ENCODE measurements at regions not wholly inside any gene's neighbourhood (a gene's known extent, or its start where the extent isn't known, plus 50 kb on each side); places are given as distances from the start of the nearest gene placed in this dataset.

DNA sequence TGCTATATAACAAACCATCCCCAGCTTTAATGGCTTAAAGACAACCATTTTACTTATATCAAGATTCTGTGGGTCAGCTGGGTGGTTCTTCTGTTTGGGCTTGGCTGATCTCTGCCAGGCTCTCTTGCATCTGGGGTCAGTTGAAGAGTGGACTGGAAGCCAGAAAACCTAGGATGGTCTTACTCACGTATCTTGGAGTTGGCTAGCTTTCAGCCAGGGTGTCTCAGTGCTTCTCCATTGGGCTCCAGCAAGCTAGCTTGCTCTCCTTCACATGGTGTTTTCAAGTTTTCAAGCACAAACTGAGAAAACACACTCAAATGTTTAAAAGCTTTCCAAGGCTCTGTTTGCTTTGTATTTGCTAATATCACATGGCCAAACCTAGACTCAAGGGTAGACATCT lies 146.8 kb downstream of the PIK3R1 start:
- no peak for DNase-seq
- in situ Hi-C loops (cut with HindIII; ENCODE audit: low pct_ligation_motif_present, low sequenced_read_pairs) = no loop called here
- TF ChIP-seq, protein P1, sequence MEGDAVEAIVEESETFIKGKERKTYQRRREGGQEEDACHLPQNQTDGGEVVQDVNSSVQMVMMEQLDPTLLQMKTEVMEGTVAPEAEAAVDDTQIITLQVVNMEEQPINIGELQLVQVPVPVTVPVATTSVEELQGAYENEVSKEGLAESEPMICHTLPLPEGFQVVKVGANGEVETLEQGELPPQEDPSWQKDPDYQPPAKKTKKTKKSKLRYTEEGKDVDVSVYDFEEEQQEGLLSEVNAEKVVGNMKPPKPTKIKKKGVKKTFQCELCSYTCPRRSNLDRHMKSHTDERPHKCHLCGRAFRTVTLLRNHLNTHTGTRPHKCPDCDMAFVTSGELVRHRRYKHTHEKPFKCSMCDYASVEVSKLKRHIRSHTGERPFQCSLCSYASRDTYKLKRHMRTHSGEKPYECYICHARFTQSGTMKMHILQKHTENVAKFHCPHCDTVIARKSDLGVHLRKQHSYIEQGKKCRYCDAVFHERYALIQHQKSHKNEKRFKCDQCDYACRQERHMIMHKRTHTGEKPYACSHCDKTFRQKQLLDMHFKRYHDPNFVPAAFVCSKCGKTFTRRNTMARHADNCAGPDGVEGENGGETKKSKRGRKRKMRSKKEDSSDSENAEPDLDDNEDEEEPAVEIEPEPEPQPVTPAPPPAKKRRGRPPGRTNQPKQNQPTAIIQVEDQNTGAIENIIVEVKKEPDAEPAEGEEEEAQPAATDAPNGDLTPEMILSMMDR (IDR thresholded peaks at IDR 0.05; ENCODE audit: low read depth, low read length, missing control alignments) = no peak
- Histone ChIP-seq H3K4me3 (ENCODE audit: low read depth, low read length) (no peak overlapping the region), H3K27ac (no peak overlapping the region), H3K27me3 (replicated peaks) (no peaks in the 10 kb centered on the region), H3K36me3 (replicated peaks) (no peaks in the 10 kb centered on the region)

DNA sequence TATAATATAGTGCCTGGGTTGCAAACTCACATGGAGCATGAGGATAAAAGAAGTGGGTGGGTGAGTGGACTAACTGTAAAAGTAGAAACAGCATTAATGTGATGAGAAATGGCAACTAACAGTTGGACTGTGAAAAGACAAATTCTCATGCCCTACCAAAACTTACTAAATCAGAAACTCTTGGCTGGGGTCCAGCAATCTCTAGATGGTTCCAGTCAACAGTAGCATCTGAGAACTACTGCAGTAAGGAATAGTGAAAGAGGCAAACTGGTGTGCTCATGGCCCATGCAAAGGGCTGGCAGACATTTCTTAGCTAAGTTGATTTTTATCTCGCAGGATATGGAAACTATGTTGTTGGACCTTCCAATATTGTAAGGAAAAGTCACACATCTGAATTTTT lies 150.3 kb downstream of the PIK3R1 start:
- Histone ChIP-seq H3K27me3 (replicated peaks) (no peaks in the 10 kb centered on the region), H3K27ac (no peak overlapping the region), H3K4me3 (ENCODE audit: low read depth, low read length) (no peak overlapping the region), H3K36me3 (replicated peaks) (no peaks in the 10 kb centered on the region)
- TF ChIP-seq, protein P1 (IDR thresholded peaks at IDR 0.05; ENCODE audit: low read depth, low read length, missing control alignments) = no peak
- no peak for DNase-seq
- in situ Hi-C loops (cut with HindIII; ENCODE audit: low pct_ligation_motif_present, low sequenced_read_pairs) = no loop called here

DNA sequence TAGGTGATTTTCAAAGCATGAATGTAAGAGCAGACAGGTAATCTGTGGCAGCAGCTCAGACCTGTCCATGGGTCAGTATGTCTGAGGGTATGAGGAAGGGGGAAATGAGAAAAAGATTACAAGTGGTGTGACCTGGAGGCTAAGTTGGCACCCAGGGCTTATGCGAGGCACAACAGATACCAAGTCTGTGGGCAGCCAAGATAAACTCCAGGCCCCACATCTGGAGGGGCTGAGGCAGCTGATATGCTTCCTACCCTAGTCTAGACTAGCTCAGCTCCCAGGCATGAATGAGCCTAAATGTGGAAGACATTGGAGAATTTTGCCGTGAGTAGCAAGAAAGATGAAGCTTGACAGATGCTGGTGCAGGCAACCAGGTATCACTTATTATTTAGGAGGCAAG lies 151.7 kb downstream of the PIK3R1 start:
- no peaks in the 10 kb centered on the region for H3K27me3 ChIP-seq (replicated peaks)
- no peak overlapping the region for H3K27ac ChIP-seq
- in situ Hi-C loops (cut with HindIII; ENCODE audit: low pct_ligation_motif_present, low sequenced_read_pairs) = no loop called here
- TF ChIP-seq, protein P1 (IDR thresholded peaks at IDR 0.05; ENCODE audit: low read depth, low read length, missing control alignments) = no peak
- DNase-seq = no peak
- H3K4me3 ChIP-seq (ENCODE audit: low read depth, low read length) = no peak overlapping the region
- no peaks in the 10 kb centered on the region for H3K36me3 ChIP-seq (replicated peaks)

DNA sequence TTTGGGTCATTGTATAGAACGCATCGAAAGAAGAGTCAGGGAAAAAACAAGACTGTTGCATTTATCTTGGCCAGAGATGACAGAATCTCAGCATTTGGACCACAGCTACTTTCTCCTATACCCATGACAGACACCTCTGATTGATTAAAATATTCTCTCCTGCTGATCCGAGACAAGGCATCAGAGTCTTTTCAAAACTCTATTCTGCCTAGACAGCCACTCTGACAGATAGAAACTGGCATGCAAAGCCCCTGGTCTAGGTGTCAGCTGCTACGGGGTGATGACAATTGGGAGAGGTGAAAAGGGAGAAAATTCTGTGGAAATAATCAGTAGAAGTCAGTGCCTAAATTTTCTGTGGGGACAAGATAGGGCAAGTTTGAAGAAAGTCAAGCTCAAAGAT lies 152.2 kb downstream of the PIK3R1 start:
- Histone ChIP-seq H3K36me3 (replicated peaks) (no peaks in the 10 kb centered on the region), H3K27me3 (replicated peaks) (no peaks in the 10 kb centered on the region), H3K4me3 (ENCODE audit: low read depth, low read length) (no peak overlapping the region), H3K27ac (no peak overlapping the region)
- in situ Hi-C loops (cut with HindIII; ENCODE audit: low pct_ligation_motif_present, low sequenced_read_pairs) = no loop called here
- TF ChIP-seq, protein P1 (IDR thresholded peaks at IDR 0.05; ENCODE audit: low read depth, low read length, missing control alignments) = no peak
- DNase-seq = no peak

DNA sequence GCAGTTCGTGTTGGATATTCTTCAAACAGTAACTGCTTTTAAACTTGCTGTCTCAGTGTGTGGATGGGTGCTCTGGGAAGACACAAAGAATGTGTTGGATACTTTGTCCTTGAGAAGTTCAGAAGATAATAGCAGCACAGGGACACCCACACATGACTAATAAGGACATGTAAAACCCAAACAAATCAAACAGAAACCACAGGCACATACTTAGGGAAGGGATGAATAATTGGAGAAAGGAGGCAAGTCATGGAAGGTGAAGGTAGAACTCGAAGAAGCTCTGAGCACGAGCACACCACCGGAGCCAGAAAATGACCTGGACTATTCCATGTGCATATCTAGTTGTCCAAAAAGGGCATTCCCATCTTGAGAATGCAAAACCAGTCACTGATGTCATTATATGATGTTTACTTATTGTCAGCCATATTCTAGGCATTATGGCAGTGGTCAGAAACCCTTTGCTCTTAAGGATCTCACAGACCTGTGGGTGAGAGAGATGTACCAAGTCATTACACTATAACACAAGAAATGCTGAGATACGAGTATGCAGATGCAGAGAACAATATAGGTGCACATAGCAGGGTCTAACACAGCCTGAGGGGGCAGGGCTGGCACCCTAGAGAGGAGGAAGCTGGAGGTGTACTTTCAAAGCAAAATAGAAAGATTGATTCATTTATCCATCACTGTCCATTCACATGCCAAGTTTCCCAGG lies 152.9 kb downstream of the PIK3R1 start:
- H3K27me3 ChIP-seq (replicated peaks) = no peaks in the 10 kb centered on the region
- in situ Hi-C loops (cut with HindIII; ENCODE audit: low pct_ligation_motif_present, low sequenced_read_pairs) = no loop called here
- H3K4me3 ChIP-seq (ENCODE audit: low read depth, low read length) = no peak overlapping the region
- DNase-seq = no peak
- no peak overlapping the region for H3K27ac ChIP-seq
- no peaks in the 10 kb centered on the region for H3K36me3 ChIP-seq (replicated peaks)
- TF ChIP-seq, protein P1 (IDR thresholded peaks at IDR 0.05; ENCODE audit: low read depth, low read length, missing control alignments) = no peak

DNA sequence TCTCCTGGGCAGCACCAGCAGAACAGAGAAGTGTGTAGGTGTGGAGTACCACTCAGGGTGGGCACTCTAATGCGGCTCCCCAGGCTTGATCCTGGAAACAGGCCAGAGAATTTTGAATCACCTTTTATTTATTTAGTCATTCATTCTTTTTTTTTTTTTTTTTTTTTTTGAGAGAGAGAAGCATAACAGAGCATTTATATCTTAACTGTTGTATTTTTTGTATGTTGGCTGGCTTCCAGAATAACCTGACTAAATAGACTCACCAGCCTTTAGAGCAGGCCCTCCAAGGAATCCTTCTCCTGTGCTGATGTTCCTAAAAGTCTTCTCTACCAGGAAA lies 153.4 kb downstream of the PIK3R1 start:
- TF ChIP-seq, protein P1 (IDR thresholded peaks at IDR 0.05; ENCODE audit: low read depth, low read length, missing control alignments) = no peak
- no peaks in the 10 kb centered on the region for H3K36me3 ChIP-seq (replicated peaks)
- in situ Hi-C loops (cut with HindIII; ENCODE audit: low pct_ligation_motif_present, low sequenced_read_pairs) = no loop called here
- H3K27me3 ChIP-seq (replicated peaks) = no peaks in the 10 kb centered on the region
- DNase-seq = no peak
- H3K4me3 ChIP-seq (ENCODE audit: low read depth, low read length) = no peak overlapping the region
- no peak overlapping the region for H3K27ac ChIP-seq
